Endothelial cell of umbilical vein (primary cell): ENCODE measurements at regions not wholly inside any gene's neighbourhood (a gene's known extent, or its start where the extent isn't known, plus 50 kb on each side); places are given as distances from the start of the nearest gene placed in this dataset.
"Not testable (repeated sequence)": the region's sequence is repeated elsewhere in the genome, so short reads cannot be mapped to it uniquely, and the experiment has no call there.

Experiments used
- BruUV-seq: library from RNA; stranded (reverse); fragments of 400-500 nt; replicated peaks from 2 replicates; lab custom pipeline; 2021; lab: Mats Ljungman, UMichigan
- CTCF ChIA-PET: fragments of 300-600, 350-600 bp; sonication (Branson Sonifier 250); formaldehyde crosslinking; loops from one replicate; lab custom pipeline; 2021; ENCODE audit warnings: antibody characterized with exemption, inconsistent platforms; lab: Charles Lee
- POLR2A ChIA-PET: fragments of 300-600, 350-600 bp; sonication (Branson Sonifier 250); formaldehyde crosslinking; loops from one replicate; lab custom pipeline; 2021; ENCODE audit warnings: antibody characterized with exemption, inconsistent platforms; lab: Charles Lee
- DNase-seq: peaks from one replicate; pipeline ENCODE4 v3.0.0-alpha.2; 2011; ENCODE audit warnings: low read depth, low spot score
- FAIRE-seq: peaks from 2 replicates; lab custom pipeline; 2011; peaks lifted over from hg19 to GRCh38; lab: Jason Lieb, UNC
- H2AFZ ChIP-seq: 2 replicates; pipeline ENCODE4 v1.6.0; 2012; ENCODE audit warnings: low read depth, low read length, control low read depth, inconsistent platforms
- H3K27ac ChIP-seq: 2 replicates; pipeline ENCODE4 v1.5.1; 2011; ENCODE audit warnings: low read depth, mild to moderate bottlenecking, control low read depth, low read length, moderate library complexity; ENCODE audit not compliant: insufficient read depth
- H3K27me3 ChIP-seq, 2 experiments: 2 replicates each; pipeline versions ENCODE4 v1.6.0 to v1.6.1; 2011; ENCODE audit warnings: low read length in 2 of 2, mixed read lengths in 1 of 2; ENCODE audit not compliant: control insufficient read depth in 2 of 2, insufficient read depth in 2 of 2
- H3K36me3 ChIP-seq, 2 experiments: 2 replicates in 1 of 2; 3 replicates in 1 of 2; pipeline ENCODE4 v1.5.1; 2011; ENCODE audit warnings: low read length in 2 of 2, mild to moderate bottlenecking in 1 of 2, moderate library complexity in 1 of 2; ENCODE audit not compliant: control insufficient read depth in 2 of 2, insufficient read depth in 2 of 2; ENCODE audit errors: extremely low read depth in 1 of 2
- H3K4me1 ChIP-seq: 3 replicates; pipeline ENCODE4 v1.5.1; 2011; ENCODE audit warnings: mild to moderate bottlenecking, low read length; ENCODE audit not compliant: control insufficient read depth, insufficient read depth; ENCODE audit errors: extremely low read depth
- H3K4me2 ChIP-seq: 2 replicates; pipeline ENCODE4 v1.6.1; 2011; ENCODE audit warnings: low read length, control low read depth, mixed read lengths; ENCODE audit not compliant: insufficient read depth
- H3K4me3 ChIP-seq, 3 experiments: fragments of 200-600 bp in 1 of 3; sonication (generic), shearing (Covaris generic) in 1 of 3; replicated peaks in 1 of 3; 2 replicates each; pipeline ENCODE4 v1.5.1; 2011 to 2016; ENCODE audit warnings: control low read depth in 3 of 3, low read length in 3 of 3, mild to moderate bottlenecking in 2 of 3, inconsistent platforms in 1 of 3, low read depth in 1 of 3, moderate library complexity in 1 of 3; ENCODE audit not compliant: insufficient read depth in 1 of 3
- H3K79me2 ChIP-seq: 2 replicates; pipeline ENCODE4 v1.6.0; 2012; ENCODE audit warnings: low read length, inconsistent platforms; ENCODE audit not compliant: control insufficient read depth, insufficient read depth
- H3K9ac ChIP-seq: replicated peaks from 2 replicates; pipeline ENCODE3; 2011; ENCODE audit warnings: low read length, control low read depth; ENCODE audit not compliant: insufficient read depth; ENCODE audit errors: extremely low read depth
- H3K9me1 ChIP-seq: replicated peaks from 3 replicates; pipeline ENCODE4 v1.6.0; 2011; ENCODE audit warnings: mild to moderate bottlenecking, low read length; ENCODE audit not compliant: control insufficient read depth, insufficient read depth; ENCODE audit errors: extremely low read depth
- H3K9me3 ChIP-seq: replicated peaks from 2 replicates; pipeline ENCODE4 v1.5.1; 2012; ENCODE audit warnings: low read length, inconsistent platforms; ENCODE audit not compliant: control insufficient read depth, insufficient read depth
- H4K20me1 ChIP-seq: replicated peaks from 2 replicates; pipeline ENCODE3; 2011; ENCODE audit warnings: mild to moderate bottlenecking, low read length; ENCODE audit not compliant: control insufficient read depth, insufficient read depth; ENCODE audit errors: extremely low read depth
- dilution Hi-C: fragments of 300-500 bp; cut with MboI; formaldehyde crosslinking; loops from one replicate; pipeline ENCODE4 v1.15.0; 2019; ENCODE audit warnings: low sequenced_read_pairs; ENCODE audit not compliant: extremely low pct_ligation_motif_present
- intact Hi-C: fragments of 100-400 bp; cut with micrococcal nuclease; formaldehyde crosslinking; loops from one replicate; pipeline ENCODE4 v1.10.0; 2022

GRCh38 chr1:145500251-145500650, 74.8 kb upstream of the NBPF20 start:
- dilution Hi-C loops, DNase-seq, H3K27ac ChIP-seq, H3K9me1 ChIP-seq, H2AFZ ChIP-seq, FAIRE-seq, H3K4me2 ChIP-seq, CTCF ChIA-PET, H4K20me1 ChIP-seq, H3K36me3 ChIP-seq, intact Hi-C loops, H3K4me3 ChIP-seq, H3K27me3 ChIP-seq, H3K9ac ChIP-seq, POLR2A ChIA-PET, H3K4me1 ChIP-seq, H3K9me3 ChIP-seq, H3K79me2 ChIP-seq: not testable (repeated sequence)
- TSS peak; percentile 92 for BruUV-seq

DNA sequence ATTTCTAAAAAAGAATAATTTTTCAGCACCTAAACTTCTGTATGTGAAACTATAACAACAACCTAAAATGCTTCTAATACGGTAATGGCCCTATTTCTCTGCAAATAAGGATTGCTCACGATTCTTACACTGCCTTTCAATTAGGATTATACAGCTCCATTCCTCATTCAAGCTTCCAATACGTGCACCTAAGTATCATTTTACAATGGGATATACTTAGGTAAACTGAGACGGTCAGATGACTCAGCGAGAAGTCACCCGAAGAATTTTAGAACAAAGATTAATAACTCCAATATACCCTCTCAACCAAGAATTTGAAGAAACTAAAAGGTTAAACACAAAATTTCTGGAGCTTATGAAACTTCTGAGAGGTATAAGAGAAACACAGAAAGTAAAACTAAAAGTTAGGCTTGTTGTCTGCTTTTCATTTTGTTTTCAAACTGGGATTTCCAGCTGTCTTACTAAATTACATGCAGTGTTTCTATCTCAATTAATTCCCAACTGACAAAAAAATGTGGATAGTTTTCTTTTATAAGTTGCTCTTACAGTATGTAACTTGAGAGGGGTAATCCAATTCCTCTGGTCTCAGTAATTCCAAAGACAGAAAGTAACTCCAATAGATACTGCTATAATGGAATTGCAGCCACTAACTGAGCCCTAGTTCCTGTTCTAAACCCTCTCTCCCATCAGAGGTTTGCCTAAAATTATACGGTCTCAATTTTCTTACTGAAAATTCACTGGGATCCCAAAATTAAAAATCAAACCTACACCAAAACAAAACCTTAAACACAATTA, 69.9 kb upstream of the NBPF20 start:
- H3K4me3 ChIP-seq, H3K9ac ChIP-seq, FAIRE-seq, H4K20me1 ChIP-seq, H3K4me2 ChIP-seq, H3K79me2 ChIP-seq, H3K4me1 ChIP-seq, POLR2A ChIA-PET, intact Hi-C loops, H3K27ac ChIP-seq, BruUV-seq, DNase-seq, H3K9me3 ChIP-seq, H3K9me1 ChIP-seq, CTCF ChIA-PET, H3K36me3 ChIP-seq, H2AFZ ChIP-seq, H3K27me3 ChIP-seq, dilution Hi-C loops: not testable (repeated sequence)

DNA sequence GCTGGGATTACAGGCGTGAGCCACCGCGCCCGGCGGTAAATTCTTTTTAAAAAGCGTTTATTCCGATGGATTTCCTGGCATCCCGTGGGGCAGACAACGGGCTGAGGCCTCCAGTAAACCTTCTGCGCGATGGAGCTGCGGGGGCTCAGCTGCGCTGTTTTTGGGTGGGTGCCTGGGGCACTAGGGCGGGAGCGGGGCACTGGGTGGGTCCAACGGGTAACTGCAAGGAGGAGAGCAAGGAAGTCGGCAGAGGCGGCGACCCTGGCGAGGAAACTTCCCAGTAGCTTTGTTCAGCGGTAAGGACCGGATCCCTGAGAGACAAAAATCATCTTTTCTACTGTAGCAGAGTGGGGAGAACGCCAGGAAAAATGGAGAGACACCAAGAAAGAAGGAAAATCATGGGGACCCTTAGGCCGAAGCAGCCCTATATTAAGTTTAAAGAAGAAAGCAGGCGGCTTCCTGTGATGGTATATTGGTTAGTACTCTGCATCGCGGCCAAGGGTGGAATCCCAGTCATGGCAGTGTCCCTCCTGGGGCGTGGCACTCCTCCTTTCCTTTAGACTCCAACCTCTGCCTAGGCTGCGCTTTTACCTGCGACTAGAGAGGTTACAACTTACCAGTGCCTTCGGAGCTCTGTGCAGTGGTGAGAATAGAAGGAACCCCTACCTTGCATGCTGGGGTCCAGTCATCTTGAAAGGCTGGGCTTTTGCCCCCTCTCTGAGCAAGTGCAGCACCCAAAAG, 63.0 kb upstream of the NBPF20 start:
- H3K4me2 ChIP-seq, POLR2A ChIA-PET, dilution Hi-C loops, H3K4me1 ChIP-seq, H3K4me3 ChIP-seq, H2AFZ ChIP-seq, H3K36me3 ChIP-seq, H3K27me3 ChIP-seq, H3K9ac ChIP-seq, H4K20me1 ChIP-seq, BruUV-seq, H3K79me2 ChIP-seq, H3K27ac ChIP-seq, DNase-seq, CTCF ChIA-PET, FAIRE-seq, intact Hi-C loops, H3K9me3 ChIP-seq, H3K9me1 ChIP-seq: not testable (repeated sequence)
